ENCODE measurements at regions not wholly inside any gene's neighbourhood (a gene's known extent, or its start where the extent isn't known, plus 50 kb on each side); places are given as distances from the start of the nearest gene placed in this dataset.

DNA sequence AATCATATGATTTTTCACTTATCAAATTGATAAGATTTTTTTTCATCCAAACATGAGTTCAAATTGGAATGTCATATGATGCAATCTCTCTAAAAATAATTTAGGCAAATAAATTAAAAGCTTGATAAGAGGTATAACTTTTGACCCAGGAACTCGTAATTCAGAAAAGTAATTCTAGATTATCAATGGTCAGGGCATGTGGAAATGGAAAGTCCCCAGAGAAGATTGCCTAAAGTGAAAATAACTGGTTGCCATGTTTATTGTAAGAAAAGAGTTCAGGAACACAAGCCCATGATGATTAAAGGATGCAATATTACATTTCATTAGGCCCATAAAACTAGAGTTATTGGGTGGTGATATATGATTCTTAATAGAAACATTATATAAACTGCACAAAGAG lies 1514.8 kb downstream of the SI start:
- TF ChIP-seq POLR2A (IDR thresholded peaks at IDR 0.05; ENCODE audit: low read depth) (no peak), EP300 (IDR thresholded peaks at IDR 0.05) (no peak), POLR2AphosphoS5 (IDR thresholded peaks at IDR 0.05) (no peak)
- TF ChIP-seq, protein P1, sequence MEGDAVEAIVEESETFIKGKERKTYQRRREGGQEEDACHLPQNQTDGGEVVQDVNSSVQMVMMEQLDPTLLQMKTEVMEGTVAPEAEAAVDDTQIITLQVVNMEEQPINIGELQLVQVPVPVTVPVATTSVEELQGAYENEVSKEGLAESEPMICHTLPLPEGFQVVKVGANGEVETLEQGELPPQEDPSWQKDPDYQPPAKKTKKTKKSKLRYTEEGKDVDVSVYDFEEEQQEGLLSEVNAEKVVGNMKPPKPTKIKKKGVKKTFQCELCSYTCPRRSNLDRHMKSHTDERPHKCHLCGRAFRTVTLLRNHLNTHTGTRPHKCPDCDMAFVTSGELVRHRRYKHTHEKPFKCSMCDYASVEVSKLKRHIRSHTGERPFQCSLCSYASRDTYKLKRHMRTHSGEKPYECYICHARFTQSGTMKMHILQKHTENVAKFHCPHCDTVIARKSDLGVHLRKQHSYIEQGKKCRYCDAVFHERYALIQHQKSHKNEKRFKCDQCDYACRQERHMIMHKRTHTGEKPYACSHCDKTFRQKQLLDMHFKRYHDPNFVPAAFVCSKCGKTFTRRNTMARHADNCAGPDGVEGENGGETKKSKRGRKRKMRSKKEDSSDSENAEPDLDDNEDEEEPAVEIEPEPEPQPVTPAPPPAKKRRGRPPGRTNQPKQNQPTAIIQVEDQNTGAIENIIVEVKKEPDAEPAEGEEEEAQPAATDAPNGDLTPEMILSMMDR (IDR thresholded peaks at IDR 0.05): no peak
- H3K4me1 ChIP-seq: no peaks in the 10 kb centered on the region
- no peaks in the 10 kb centered on the region for H3K36me3 ChIP-seq
- no peaks in the 10 kb centered on the region for H3K27me3 ChIP-seq
- DNase-seq (ENCODE audit: extremely low spot score): no peak
- intact Hi-C loops (cut with DNase I): no loop called here
- peaks cover 0 to 7% (median 0%) of the 10 kb centered on the region in 4 donors for H3K9me3 ChIP-seq
- H3K4me3 ChIP-seq: no peak overlapping the region
- 83% methylated on average over 1 of the region's 1 CpG for WGBS
- no peak overlapping the region for H3K27ac ChIP-seq (replicated peaks in 1 of 4)

DNA sequence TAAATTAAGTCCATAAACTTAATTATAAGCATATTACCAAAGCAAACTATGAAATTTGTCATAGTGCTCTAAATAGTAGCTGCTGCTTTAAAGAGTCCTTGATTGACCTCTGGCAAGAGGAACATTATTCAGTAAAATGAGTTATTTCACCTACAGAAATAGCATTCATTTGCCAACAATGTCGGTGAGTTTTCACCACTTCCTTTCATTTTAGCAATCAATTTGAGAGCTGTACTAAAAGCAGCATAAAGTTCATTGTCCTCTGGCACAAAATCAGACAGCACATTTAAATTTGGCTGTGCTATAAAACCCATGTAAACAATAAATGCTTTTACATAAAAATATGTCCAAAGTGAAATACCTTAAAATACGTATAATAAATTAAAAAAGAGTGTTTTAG lies 1515.7 kb downstream of the SI start:
- H3K4me1 ChIP-seq: no peaks in the 10 kb centered on the region
- H3K36me3 ChIP-seq: no peaks in the 10 kb centered on the region
- DNase-seq (ENCODE audit: extremely low spot score): no peak
- H3K27me3 ChIP-seq: no peaks in the 10 kb centered on the region
- intact Hi-C loops (cut with DNase I): no loop called here
- TF ChIP-seq, protein P1 (IDR thresholded peaks at IDR 0.05): no peak
- TF ChIP-seq EP300 (IDR thresholded peaks at IDR 0.05): no peak
- TF ChIP-seq POLR2A (IDR thresholded peaks at IDR 0.05; ENCODE audit: low read depth): no peak
- TF ChIP-seq POLR2AphosphoS5 (IDR thresholded peaks at IDR 0.05): no peak
- WGBS: 41% methylated on average over 2 of the region's 2 CpGs
- peaks cover 0 to 7% (median 0%) of the 10 kb centered on the region in 4 donors for H3K9me3 ChIP-seq
- H3K4me3 ChIP-seq: no peak overlapping the region
- no peak overlapping the region for H3K27ac ChIP-seq (replicated peaks in 1 of 4)

DNA sequence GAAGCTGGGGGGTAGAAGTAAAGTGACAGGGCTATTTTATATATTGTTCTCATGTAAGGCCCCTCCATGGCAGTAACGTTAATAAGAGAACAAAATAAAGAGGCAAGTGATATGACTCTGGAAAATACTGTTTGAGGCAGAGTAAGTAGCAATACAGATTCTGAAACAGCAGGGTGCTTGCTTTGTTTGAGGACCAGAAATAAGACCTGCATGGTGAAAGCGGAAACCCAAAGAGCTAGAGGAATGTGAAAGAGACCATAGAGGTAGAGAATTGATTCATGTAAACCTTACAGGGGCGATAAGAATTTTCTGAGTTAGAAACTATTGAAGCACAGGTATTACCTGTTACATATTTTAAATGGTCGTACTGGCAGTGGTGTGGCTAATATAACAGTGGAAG lies 1517.1 kb downstream of the SI start:
- H3K27ac ChIP-seq (replicated peaks in 1 of 4): no peak overlapping the region
- TF ChIP-seq POLR2AphosphoS5 (IDR thresholded peaks at IDR 0.05) (no peak), POLR2A (IDR thresholded peaks at IDR 0.05; ENCODE audit: low read depth) (no peak), EP300 (IDR thresholded peaks at IDR 0.05) (no peak)
- TF ChIP-seq, protein P1 (IDR thresholded peaks at IDR 0.05): no peak
- H3K4me3 ChIP-seq: no peak overlapping the region
- no peak for DNase-seq (ENCODE audit: extremely low spot score)
- H3K27me3 ChIP-seq: no peaks in the 10 kb centered on the region
- peaks cover 0 to 7% (median 0%) of the 10 kb centered on the region in 4 donors for H3K9me3 ChIP-seq
- no peaks in the 10 kb centered on the region for H3K36me3 ChIP-seq
- whole genome bisulfite sequencing: 76% methylated on average over 4 of the region's 4 CpGs
- intact Hi-C loops (cut with DNase I): no loop called here
- no peaks in the 10 kb centered on the region for H3K4me1 ChIP-seq

DNA sequence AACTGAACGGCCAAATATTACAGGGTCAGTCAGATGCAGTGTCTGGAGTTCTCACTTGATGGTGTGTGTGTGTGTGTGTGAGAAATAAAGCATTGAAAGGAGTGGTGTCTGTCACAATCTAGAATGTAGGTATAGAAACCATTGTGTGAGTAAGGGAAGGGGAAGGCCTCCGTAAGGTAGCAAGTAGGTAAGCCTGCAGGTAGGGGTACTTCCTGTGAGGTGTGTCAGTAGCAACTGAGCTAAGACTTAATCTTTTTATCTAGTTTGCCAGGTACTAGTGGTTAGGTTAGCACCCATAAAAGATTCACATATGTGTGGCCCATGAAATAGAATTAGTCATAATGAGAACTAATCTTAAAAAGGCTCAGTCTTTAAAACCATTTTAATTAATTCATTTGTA lies 1517.8 kb downstream of the SI start:
- no peak overlapping the region for H3K4me3 ChIP-seq
- intact Hi-C loops (cut with DNase I): no loop called here
- H3K9me3 ChIP-seq: peaks cover 0 to 7% (median 0%) of the 10 kb centered on the region in 4 donors
- TF ChIP-seq, protein P1 (IDR thresholded peaks at IDR 0.05): no peak
- TF ChIP-seq POLR2AphosphoS5 (IDR thresholded peaks at IDR 0.05) (no peak), POLR2A (IDR thresholded peaks at IDR 0.05; ENCODE audit: low read depth) (no peak), EP300 (IDR thresholded peaks at IDR 0.05) (no peak)
- no peaks in the 10 kb centered on the region for H3K36me3 ChIP-seq
- H3K27me3 ChIP-seq: no peaks in the 10 kb centered on the region
- H3K4me1 ChIP-seq: no peaks in the 10 kb centered on the region
- no peak for DNase-seq (ENCODE audit: extremely low spot score)
- no peak overlapping the region for H3K27ac ChIP-seq (replicated peaks in 1 of 4)
- 62% methylated on average over 2 of the region's 2 CpGs for WGBS

DNA sequence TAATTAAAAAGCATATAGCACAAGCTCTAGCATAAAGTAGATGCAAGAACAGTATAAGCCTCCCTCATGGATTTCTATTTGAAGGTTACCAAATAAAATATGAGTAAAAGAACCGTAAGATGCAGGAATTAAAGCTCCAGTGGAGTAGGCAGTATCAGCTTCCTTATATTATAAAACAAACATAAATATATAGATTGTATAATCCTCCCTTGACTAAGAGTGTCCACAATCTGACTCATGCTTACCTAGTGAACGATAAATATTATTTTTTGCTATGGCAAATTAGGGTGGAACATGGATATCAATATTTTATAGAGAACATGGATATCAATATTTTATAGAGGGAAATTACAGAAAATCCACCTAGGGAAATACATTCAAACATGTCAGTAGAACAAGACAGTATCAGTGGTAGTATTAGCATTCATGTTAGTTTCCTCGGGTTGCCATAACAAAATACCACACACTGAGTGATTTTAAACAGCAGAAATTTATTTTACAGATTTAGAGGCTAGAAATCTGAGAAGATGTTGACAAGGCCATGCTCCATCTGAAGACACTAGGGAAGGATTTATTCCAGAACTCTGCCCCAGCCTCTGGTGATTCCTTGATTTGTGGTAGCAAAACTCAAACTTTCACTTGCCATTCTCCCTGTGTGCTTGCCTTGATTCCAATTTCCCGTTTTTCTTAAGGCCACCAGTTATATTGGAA lies 1521.3 kb downstream of the SI start:
- 86% methylated on average over 4 of the region's 4 CpGs for WGBS
- Histone ChIP-seq H3K27me3 (no peaks in the 10 kb centered on the region), H3K4me1 (no peaks in the 10 kb centered on the region), H3K9me3 (no peaks in the 10 kb centered on the region), H3K4me3 (no peak overlapping the region), H3K36me3 (no peaks in the 10 kb centered on the region), H3K27ac (replicated peaks in 1 of 4) (no peak overlapping the region)
- TF ChIP-seq, protein P1 (IDR thresholded peaks at IDR 0.05): no peak
- no peak for TF ChIP-seq POLR2AphosphoS5 (IDR thresholded peaks at IDR 0.05)
- TF ChIP-seq EP300 (IDR thresholded peaks at IDR 0.05): no peak
- TF ChIP-seq POLR2A (IDR thresholded peaks at IDR 0.05; ENCODE audit: low read depth): no peak
- no peak for DNase-seq (ENCODE audit: extremely low spot score)
- intact Hi-C loops (cut with DNase I): no loop called here
